DOHH2 (cell line): ENCODE measurements at regions not wholly inside any gene's neighbourhood (a gene's known extent, or its start where the extent isn't known, plus 50 kb on each side); places are given as distances from the start of the nearest gene placed in this dataset.

ENCODE experiments used
- H3F3A ChIP-seq: fragments of 200-600 bp; sonication (generic), shearing (Covaris generic); 2 replicates; pipeline ENCODE4 v1.6.0; 2016; ENCODE audit warnings: antibody characterized with exemption, mild to moderate bottlenecking; ENCODE audit not compliant: control insufficient read depth, insufficient read depth
- H3K27ac ChIP-seq: fragments of 200-600 bp; sonication (generic); 2 replicates; pipeline ENCODE4 v1.5.1; 2014; ENCODE audit warnings: low read depth, mild to moderate bottlenecking, low read length, moderate library complexity
- H3K27me3 ChIP-seq: fragments of 200-600 bp; sonication (generic); 2 replicates; pipeline ENCODE4 v1.6.1; 2014; ENCODE audit warnings: mild to moderate bottlenecking, low read length, mixed read lengths; ENCODE audit not compliant: control insufficient read depth
- H3K36me3 ChIP-seq: fragments of 200-600 bp; sonication (generic); 2 replicates; pipeline ENCODE4 v1.6.1; 2014; ENCODE audit warnings: mild to moderate bottlenecking, low read length, moderate library complexity, mixed read lengths; ENCODE audit not compliant: control insufficient read depth
- H3K4me1 ChIP-seq: fragments of 200-600 bp; sonication (generic); 2 replicates; pipeline ENCODE4 v1.6.1; 2014; ENCODE audit warnings: mild to moderate bottlenecking, low read length, mixed read lengths; ENCODE audit not compliant: control insufficient read depth
- H3K4me2 ChIP-seq: fragments of 200-600 bp; sonication (generic); 2 replicates; pipeline ENCODE4 v1.6.0; 2014; ENCODE audit warnings: mild to moderate bottlenecking, low read length, moderate library complexity
- H3K4me3 ChIP-seq: fragments of 200-600 bp; sonication (generic); 2 replicates; pipeline ENCODE4 v1.5.1; 2014; ENCODE audit warnings: mild to moderate bottlenecking, low read length, mixed read lengths
- H3K79me2 ChIP-seq: fragments of 200-600 bp; sonication (generic); 2 replicates; pipeline ENCODE4 v1.6.1; 2014; ENCODE audit warnings: mild to moderate bottlenecking, low read length, mixed read lengths; ENCODE audit not compliant: control insufficient read depth
- H3K9me2 ChIP-seq: fragments of 200-600 bp; sonication (generic); replicated peaks from 2 replicates; pipeline ENCODE4 v1.6.1; 2014; ENCODE audit warnings: mild to moderate bottlenecking, low read length, mixed read lengths; ENCODE audit not compliant: control insufficient read depth
- H3K9me3 ChIP-seq: fragments of 200-600 bp; sonication (generic); 2 replicates; pipeline ENCODE4 v1.6.1; 2014; ENCODE audit warnings: antibody characterized with exemption, low read length, mixed read lengths; ENCODE audit not compliant: control insufficient read depth, insufficient read depth
- H4K20me1 ChIP-seq: fragments of 200-600 bp; sonication (generic); 2 replicates; pipeline ENCODE4 v1.6.0; 2014; ENCODE audit warnings: low read depth, mild to moderate bottlenecking, antibody characterized with exemption, low read length, moderate library complexity; ENCODE audit not compliant: control insufficient read depth, insufficient read depth
- EZH2phosphoT487 ChIP-seq: fragments of 200-600 bp; sonication (generic); IDR thresholded peaks from 2 replicates; pipeline ENCODE4 v1.6.1; 2017; ENCODE audit warnings: borderline replicate concordance, mild to moderate bottlenecking, antibody characterized with exemption, low read length, moderate library complexity, mixed read lengths
- TF ChIP-seq, protein P1 (sequence below): fragments of 200-600 bp; sonication (generic); IDR thresholded peaks from one replicate; pipeline ENCODE4 v1.5.1; 2014; ENCODE audit warnings: antibody characterized with exemption, mild to moderate bottlenecking, low read depth, low read length; ENCODE audit not compliant: poor library complexity, severe bottlenecking

DNA sequence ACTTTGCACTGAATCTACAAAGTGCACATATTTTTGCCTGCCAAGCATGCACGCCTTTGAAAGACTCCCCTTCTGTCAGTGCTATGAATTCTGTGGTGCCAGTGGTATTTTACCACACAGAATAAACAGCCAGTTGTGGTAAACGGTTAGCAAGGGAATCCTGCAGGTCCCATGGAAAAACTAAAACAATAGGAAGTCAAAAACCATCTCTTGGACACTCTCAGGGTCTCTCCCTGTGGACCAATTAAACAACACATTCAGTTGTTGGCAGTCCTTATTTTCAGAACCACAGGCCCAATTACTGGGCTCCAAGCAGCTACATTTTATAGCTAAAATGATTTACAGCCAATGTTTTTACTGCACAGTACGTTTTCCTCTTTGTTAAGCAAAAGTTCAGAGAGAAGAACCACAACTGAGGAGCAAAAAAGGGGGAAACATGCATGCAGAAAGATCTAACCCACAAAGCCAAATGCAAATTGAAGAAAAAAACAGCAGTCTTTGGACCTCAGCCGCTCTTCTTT is 116.9 kb downstream of the KCTD12 start:
- Histone ChIP-seq H3K27ac (no peak overlapping the region), H3K9me3 (no peaks in the 10 kb centered on the region), H3K9me2 (no peaks in the 10 kb centered on the region), H3K4me2 (no peak overlapping the region), H3K36me3 (no peaks in the 10 kb centered on the region), H4K20me1 (no peaks in the 10 kb centered on the region), H3K4me1 (no peaks in the 10 kb centered on the region), H3K79me2 (no peaks in the 10 kb centered on the region), H3F3A (no peaks in the 10 kb centered on the region), H3K27me3 (no peaks in the 10 kb centered on the region; the same call in 1 of the 2 replicates), H3K4me3 (no peak overlapping the region)
- no peak for TF ChIP-seq EZH2phosphoT487
- TF ChIP-seq, protein P1, sequence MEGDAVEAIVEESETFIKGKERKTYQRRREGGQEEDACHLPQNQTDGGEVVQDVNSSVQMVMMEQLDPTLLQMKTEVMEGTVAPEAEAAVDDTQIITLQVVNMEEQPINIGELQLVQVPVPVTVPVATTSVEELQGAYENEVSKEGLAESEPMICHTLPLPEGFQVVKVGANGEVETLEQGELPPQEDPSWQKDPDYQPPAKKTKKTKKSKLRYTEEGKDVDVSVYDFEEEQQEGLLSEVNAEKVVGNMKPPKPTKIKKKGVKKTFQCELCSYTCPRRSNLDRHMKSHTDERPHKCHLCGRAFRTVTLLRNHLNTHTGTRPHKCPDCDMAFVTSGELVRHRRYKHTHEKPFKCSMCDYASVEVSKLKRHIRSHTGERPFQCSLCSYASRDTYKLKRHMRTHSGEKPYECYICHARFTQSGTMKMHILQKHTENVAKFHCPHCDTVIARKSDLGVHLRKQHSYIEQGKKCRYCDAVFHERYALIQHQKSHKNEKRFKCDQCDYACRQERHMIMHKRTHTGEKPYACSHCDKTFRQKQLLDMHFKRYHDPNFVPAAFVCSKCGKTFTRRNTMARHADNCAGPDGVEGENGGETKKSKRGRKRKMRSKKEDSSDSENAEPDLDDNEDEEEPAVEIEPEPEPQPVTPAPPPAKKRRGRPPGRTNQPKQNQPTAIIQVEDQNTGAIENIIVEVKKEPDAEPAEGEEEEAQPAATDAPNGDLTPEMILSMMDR, result no peak

DNA sequence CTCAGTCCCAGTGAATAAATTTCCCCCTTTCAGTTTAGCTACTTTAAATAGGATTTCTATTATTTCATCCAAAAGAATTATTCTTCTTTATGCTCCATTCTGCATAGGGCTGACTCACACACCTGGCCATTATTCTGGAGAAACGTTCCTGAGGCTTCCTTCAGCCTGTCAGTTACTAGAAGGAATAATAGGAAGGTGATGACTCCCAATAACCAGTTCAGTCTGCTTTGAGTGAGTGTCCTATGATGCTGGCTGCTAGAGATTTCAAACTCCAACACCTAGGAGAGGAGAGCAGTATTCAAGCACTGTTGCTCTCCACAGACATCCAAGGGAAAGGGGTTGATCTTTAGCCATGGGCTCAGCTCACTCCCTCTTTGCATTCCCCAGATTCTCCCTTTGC is 117.8 kb downstream of the KCTD12 start:
- Histone ChIP-seq H3K27me3 (no peaks in the 10 kb centered on the region; the same call in 1 of the 2 replicates), H3K9me2 (no peaks in the 10 kb centered on the region), H3F3A (no peaks in the 10 kb centered on the region), H3K79me2 (no peaks in the 10 kb centered on the region), H3K27ac (no peak overlapping the region), H3K36me3 (no peaks in the 10 kb centered on the region), H3K9me3 (no peaks in the 10 kb centered on the region), H3K4me1 (no peaks in the 10 kb centered on the region), H3K4me3 (no peak overlapping the region), H4K20me1 (no peaks in the 10 kb centered on the region), H3K4me2 (no peak overlapping the region)
- no peak for TF ChIP-seq EZH2phosphoT487
- TF ChIP-seq, protein P1, result no peak

DNA sequence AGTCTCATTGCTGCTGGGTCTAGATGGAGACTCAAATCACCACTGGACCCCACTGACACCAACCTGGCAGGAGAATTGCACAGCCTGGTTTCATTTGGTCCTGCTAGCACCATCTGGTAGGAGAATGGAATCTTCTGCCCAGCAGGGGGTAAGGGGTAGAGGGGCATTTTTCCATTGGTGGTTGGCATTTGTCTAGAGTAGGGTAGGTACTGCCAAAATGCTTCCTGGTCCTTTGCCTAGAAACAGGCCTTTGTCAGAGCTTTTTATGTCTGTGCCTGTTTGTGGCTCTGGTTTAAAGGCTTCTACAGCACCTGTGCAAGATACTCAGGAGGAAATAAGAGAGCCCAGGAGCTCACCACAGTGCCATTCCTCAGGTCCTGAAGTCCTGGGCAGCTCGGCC is 121.3 kb downstream of the KCTD12 start:
- no peak overlapping the region for H3K27ac ChIP-seq
- no peak overlapping the region for H3K4me3 ChIP-seq
- H3F3A ChIP-seq, result no peaks in the 10 kb centered on the region
- no peaks in the 10 kb centered on the region for H3K9me2 ChIP-seq
- H4K20me1 ChIP-seq, result no peaks in the 10 kb centered on the region
- no peaks in the 10 kb centered on the region for H3K4me1 ChIP-seq
- no peaks in the 10 kb centered on the region; the same call in 1 of the 2 replicates for H3K27me3 ChIP-seq
- no peaks in the 10 kb centered on the region for H3K36me3 ChIP-seq
- TF ChIP-seq, protein P1, result no peak
- no peak for TF ChIP-seq EZH2phosphoT487
- no peaks in the 10 kb centered on the region for H3K9me3 ChIP-seq
- H3K4me2 ChIP-seq, result no peak overlapping the region
- no peaks in the 10 kb centered on the region for H3K79me2 ChIP-seq
